ENCODE measurements at regions not wholly inside any gene's neighbourhood (a gene's known extent, or its start where the extent isn't known, plus 50 kb on each side); places are given as distances from the start of the nearest gene placed in this dataset.

DNA sequence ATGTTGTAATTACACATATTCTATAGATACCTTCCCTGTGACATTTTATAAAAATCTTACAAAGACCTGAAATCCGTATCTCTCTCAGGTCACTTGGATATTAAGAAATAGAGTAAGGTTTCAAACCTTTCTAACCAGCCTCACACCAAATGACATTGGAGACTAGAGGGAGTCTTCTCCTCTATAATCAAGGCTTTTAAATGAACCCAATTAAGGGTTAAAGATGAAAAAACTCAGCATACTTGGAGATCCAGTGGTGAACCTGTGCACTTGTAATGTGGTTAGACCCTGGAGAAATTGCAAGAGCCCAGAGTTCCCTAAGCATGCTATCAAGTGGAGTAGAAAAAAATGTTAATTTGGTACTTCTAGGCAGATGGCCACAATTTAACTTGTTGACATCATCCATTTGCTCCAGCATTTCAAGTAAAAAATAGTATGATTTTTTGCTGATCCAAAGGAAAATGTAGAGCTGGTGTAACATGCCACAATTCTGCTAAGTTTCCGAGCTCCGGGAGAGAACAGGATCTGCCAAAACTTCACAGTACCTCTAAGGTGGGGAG is 554.1 kb upstream of the MIR17HG start:
- Histone ChIP-seq H3K4me1 (ENCODE audit: control insufficient read depth in 4 of 4, insufficient read depth in 4 of 4, low read length in 3 of 4) (no peaks in the 10 kb centered on the region), H3K4me3 (ENCODE audit: low read depth in 1 of 3, low read length in 3 of 3) (no peak overlapping the region), H3K27ac (ENCODE audit: low read depth in 1 of 2, low read length in 2 of 2) (no peak overlapping the region), H3K9me3 (ENCODE audit: control insufficient read depth in 4 of 4, low read length in 3 of 4) (no peaks in the 10 kb centered on the region), H3K36me3 (ENCODE audit: control insufficient read depth in 4 of 4, insufficient read depth in 3 of 4, low read depth in 1 of 4, low read length in 3 of 4) (no peaks in the 10 kb centered on the region), H3K27me3 (ENCODE audit: control insufficient read depth in 4 of 4, insufficient read depth in 4 of 4, low read length in 3 of 4) (no peaks in the 10 kb centered on the region), H3K9ac (ENCODE audit: low read depth in 1 of 2, low read length in 2 of 2) (no peak overlapping the region)
- no peak for DNase-seq (ENCODE audit: low spot score)
- 78% methylated on average over 3 of the region's 3 CpGs for WGBS
- TF ChIP-seq, protein P1, sequence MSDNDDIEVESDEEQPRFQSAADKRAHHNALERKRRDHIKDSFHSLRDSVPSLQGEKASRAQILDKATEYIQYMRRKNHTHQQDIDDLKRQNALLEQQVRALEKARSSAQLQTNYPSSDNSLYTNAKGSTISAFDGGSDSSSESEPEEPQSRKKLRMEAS (IDR thresholded peaks at IDR 0.05): no peak

DNA sequence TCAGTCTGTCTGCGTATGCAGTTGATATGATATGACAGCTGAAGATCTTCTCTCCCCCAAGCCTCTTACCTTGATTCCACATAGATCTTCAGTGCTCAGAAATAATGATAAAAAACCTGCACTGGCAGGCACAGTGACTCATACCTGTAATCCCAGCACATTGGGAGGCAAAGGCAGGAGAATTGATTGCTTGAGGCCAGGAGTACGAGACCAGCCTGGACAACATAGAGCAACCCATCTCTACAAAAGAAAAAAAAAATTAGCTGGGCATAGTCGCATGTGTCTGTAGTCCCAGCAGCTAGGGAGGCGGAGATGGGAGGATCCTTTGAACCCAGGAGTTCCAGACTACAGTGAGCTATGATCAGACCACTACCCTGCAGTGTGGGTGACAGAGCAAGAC is 551.0 kb upstream of the MIR17HG start:
- no peak overlapping the region for H3K27ac ChIP-seq (ENCODE audit: low read depth in 1 of 2, low read length in 2 of 2)
- H3K36me3 ChIP-seq (ENCODE audit: control insufficient read depth in 4 of 4, insufficient read depth in 3 of 4, low read depth in 1 of 4, low read length in 3 of 4): no peaks in the 10 kb centered on the region
- H3K4me3 ChIP-seq (ENCODE audit: low read depth in 1 of 3, low read length in 3 of 3): no peak overlapping the region
- H3K9ac ChIP-seq (ENCODE audit: low read depth in 1 of 2, low read length in 2 of 2): no peak overlapping the region
- no peak for DNase-seq (ENCODE audit: low spot score)
- no peaks in the 10 kb centered on the region for H3K4me1 ChIP-seq (ENCODE audit: control insufficient read depth in 4 of 4, insufficient read depth in 4 of 4, low read length in 3 of 4)
- WGBS: 90% methylated on average over 4 of the region's 4 CpGs
- no peaks in the 10 kb centered on the region for H3K27me3 ChIP-seq (ENCODE audit: control insufficient read depth in 4 of 4, insufficient read depth in 4 of 4, low read length in 3 of 4)
- no peaks in the 10 kb centered on the region for H3K9me3 ChIP-seq (ENCODE audit: control insufficient read depth in 4 of 4, low read length in 3 of 4)
- TF ChIP-seq HNF4A (conservative IDR thresholded peaks at IDR 0.05) (no peak), JUND (IDR thresholded peaks at IDR 0.05) (no peak), NR2F2 (IDR thresholded peaks at IDR 0.05) (no peak)
- TF ChIP-seq, protein P1 (IDR thresholded peaks at IDR 0.05): no peak
- TF ChIP-seq, protein P2, sequence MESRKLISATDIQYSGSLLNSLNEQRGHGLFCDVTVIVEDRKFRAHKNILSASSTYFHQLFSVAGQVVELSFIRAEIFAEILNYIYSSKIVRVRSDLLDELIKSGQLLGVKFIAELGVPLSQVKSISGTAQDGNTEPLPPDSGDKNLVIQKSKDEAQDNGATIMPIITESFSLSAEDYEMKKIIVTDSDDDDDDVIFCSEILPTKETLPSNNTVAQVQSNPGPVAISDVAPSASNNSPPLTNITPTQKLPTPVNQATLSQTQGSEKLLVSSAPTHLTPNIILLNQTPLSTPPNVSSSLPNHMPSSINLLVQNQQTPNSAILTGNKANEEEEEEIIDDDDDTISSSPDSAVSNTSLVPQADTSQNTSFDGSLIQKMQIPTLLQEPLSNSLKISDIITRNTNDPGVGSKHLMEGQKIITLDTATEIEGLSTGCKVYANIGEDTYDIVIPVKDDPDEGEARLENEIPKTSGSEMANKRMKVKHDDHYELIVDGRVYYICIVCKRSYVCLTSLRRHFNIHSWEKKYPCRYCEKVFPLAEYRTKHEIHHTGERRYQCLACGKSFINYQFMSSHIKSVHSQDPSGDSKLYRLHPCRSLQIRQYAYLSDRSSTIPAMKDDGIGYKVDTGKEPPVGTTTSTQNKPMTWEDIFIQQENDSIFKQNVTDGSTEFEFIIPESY (IDR thresholded peaks at IDR 0.05): no peak

DNA sequence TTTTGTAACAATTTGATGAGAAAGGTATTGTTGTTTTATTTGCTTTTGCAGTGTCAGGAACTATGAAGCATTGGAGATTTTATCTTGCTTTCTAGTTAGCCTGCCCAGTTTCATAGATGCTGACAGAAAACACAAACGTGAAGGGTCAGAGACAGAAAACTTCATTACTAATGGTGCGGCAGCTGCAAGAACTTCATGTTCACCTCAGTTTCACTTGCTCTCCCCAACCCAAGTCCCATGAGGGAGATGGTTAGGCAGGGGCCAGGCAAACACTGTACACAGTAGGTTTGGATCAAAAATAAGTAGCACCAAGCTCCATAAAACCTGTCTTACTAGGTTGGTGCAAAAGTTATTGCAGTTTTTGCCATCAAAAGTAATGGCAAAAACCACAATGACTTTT is 550.2 kb upstream of the MIR17HG start:
- TF ChIP-seq, protein P3, sequence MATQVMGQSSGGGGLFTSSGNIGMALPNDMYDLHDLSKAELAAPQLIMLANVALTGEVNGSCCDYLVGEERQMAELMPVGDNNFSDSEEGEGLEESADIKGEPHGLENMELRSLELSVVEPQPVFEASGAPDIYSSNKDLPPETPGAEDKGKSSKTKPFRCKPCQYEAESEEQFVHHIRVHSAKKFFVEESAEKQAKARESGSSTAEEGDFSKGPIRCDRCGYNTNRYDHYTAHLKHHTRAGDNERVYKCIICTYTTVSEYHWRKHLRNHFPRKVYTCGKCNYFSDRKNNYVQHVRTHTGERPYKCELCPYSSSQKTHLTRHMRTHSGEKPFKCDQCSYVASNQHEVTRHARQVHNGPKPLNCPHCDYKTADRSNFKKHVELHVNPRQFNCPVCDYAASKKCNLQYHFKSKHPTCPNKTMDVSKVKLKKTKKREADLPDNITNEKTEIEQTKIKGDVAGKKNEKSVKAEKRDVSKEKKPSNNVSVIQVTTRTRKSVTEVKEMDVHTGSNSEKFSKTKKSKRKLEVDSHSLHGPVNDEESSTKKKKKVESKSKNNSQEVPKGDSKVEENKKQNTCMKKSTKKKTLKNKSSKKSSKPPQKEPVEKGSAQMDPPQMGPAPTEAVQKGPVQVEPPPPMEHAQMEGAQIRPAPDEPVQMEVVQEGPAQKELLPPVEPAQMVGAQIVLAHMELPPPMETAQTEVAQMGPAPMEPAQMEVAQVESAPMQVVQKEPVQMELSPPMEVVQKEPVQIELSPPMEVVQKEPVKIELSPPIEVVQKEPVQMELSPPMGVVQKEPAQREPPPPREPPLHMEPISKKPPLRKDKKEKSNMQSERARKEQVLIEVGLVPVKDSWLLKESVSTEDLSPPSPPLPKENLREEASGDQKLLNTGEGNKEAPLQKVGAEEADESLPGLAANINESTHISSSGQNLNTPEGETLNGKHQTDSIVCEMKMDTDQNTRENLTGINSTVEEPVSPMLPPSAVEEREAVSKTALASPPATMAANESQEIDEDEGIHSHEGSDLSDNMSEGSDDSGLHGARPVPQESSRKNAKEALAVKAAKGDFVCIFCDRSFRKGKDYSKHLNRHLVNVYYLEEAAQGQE (IDR thresholded peaks at IDR 0.05): no peak
- TF ChIP-seq GABPA (IDR thresholded peaks at IDR 0.05 in 1 of 2, conservative IDR thresholded peaks at IDR 0.05 in 1 of 2): no peak
- no peak for TF ChIP-seq FOXA2 (IDR thresholded peaks at IDR 0.05)
- TF ChIP-seq, protein P1 (IDR thresholded peaks at IDR 0.05): no peak
- TF ChIP-seq RXRA (IDR thresholded peaks at IDR 0.05): no peak
- TF ChIP-seq, protein P2 (IDR thresholded peaks at IDR 0.05): no peak
- Histone ChIP-seq H3K4me3 (ENCODE audit: low read depth in 1 of 3, low read length in 3 of 3) (no peak overlapping the region), H3K27me3 (ENCODE audit: control insufficient read depth in 4 of 4, insufficient read depth in 4 of 4, low read length in 3 of 4) (no peaks in the 10 kb centered on the region), H3K36me3 (ENCODE audit: control insufficient read depth in 4 of 4, insufficient read depth in 3 of 4, low read depth in 1 of 4, low read length in 3 of 4) (no peaks in the 10 kb centered on the region), H3K9me3 (ENCODE audit: control insufficient read depth in 4 of 4, low read length in 3 of 4) (no peaks in the 10 kb centered on the region), H3K4me1 (ENCODE audit: control insufficient read depth in 4 of 4, insufficient read depth in 4 of 4, low read length in 3 of 4) (no peaks in the 10 kb centered on the region), H3K9ac (ENCODE audit: low read depth in 1 of 2, low read length in 2 of 2) (no peak overlapping the region), H3K27ac (ENCODE audit: low read depth in 1 of 2, low read length in 2 of 2) (no peak overlapping the region)
- no peak for DNase-seq (ENCODE audit: low spot score)
- WGBS: 79% methylated on average over 2 of the region's 2 CpGs

Data from liver (tissue), 7 donors.